CD4-positive, alpha-beta T cell (primary cell): ENCODE measurements at regions not wholly inside any gene's neighbourhood (a gene's known extent, or its start where the extent isn't known, plus 50 kb on each side); places are given as distances from the start of the nearest gene placed in this dataset.

Experiments used
- ATAC-seq: fragments of 200-7000 bp; cut with Tn5 transposase; one replicate; pipeline ENCODE4 v1.10.0; 2022; ENCODE audit warnings: mild to moderate bottlenecking; ENCODE audit not compliant: poor library complexity
- CTCF ChIA-PET: fragments of 350-600 bp; sonication (Branson Sonifier 250); formaldehyde crosslinking; loops from one replicate; lab custom pipeline; 2021; ENCODE audit warnings: antibody characterized with exemption, inconsistent platforms; lab: Charles Lee
- POLR2A ChIA-PET: fragments of 350-600 bp; sonication (Branson Sonifier 250); formaldehyde crosslinking; loops from one replicate; lab custom pipeline; 2021; ENCODE audit warnings: antibody characterized with exemption, inconsistent platforms; lab: Charles Lee
- DNase-seq, 14 experiments: peaks; one replicate each; pipeline ENCODE4 v3.0.0-alpha.2; 2013 to 2020; ENCODE audit warnings: mixed read lengths in 2 of 14
- H3K27ac ChIP-seq, 2 donors: one replicate each; pipeline versions ENCODE4 v1.5.1 to v1.7.0; 2013; ENCODE audit warnings: low read length in 2 of 2, low read depth in 1 of 2, mild to moderate bottlenecking in 1 of 2
- H3K27me3 ChIP-seq, 2 experiments: 1 replicate in 1 of 2; 2 replicates in 1 of 2; pipeline versions ENCODE4 v1.6.1 to v1.7.0; 2013; ENCODE audit warnings: low read length in 2 of 2, control low read depth in 1 of 2, mild to moderate bottlenecking in 1 of 2, moderate library complexity in 1 of 2; ENCODE audit not compliant: insufficient read depth in 2 of 2, control insufficient read depth in 1 of 2
- H3K36me3 ChIP-seq: one replicate; pipeline ENCODE4 v1.6.1; 2013; ENCODE audit warnings: low read length, control low read depth; ENCODE audit not compliant: insufficient read depth
- H3K4me1 ChIP-seq: one replicate; pipeline ENCODE4 v1.6.1; 2013; ENCODE audit warnings: low read length, control low read depth; ENCODE audit not compliant: insufficient read depth
- H3K4me3 ChIP-seq: one replicate; pipeline ENCODE4 v1.5.1; 2013; ENCODE audit warnings: mild to moderate bottlenecking, low read length, moderate library complexity
- H3K9me3 ChIP-seq, 2 experiments: 1 replicate in 1 of 2; 2 replicates in 1 of 2; pipeline versions ENCODE4 v1.6.1 to v1.7.0; 2013; ENCODE audit warnings: low read length in 2 of 2, mild to moderate bottlenecking in 2 of 2, control low read depth in 1 of 2, moderate library complexity in 1 of 2; ENCODE audit not compliant: control insufficient read depth in 1 of 2, insufficient read depth in 1 of 2
- H3K27ac Mint-ChIP-seq: one replicate; pipeline ENCODE4 v1.8.0; 2020; ENCODE audit warnings: mixed read lengths
- H3K27me3 Mint-ChIP-seq: one replicate; pipeline ENCODE4 v1.8.0; 2021; ENCODE audit warnings: mixed read lengths
- H3K36me3 Mint-ChIP-seq: one replicate; pipeline ENCODE4 v1.8.0; 2021; ENCODE audit warnings: low read depth, mixed read lengths
- H3K4me1 Mint-ChIP-seq: one replicate; pipeline ENCODE4 v1.8.0; 2021; ENCODE audit warnings: low read depth, mixed read lengths
- H3K4me3 Mint-ChIP-seq: one replicate; pipeline ENCODE4 v1.8.0; 2020; ENCODE audit warnings: mild to moderate bottlenecking, mixed read lengths
- H3K9me3 Mint-ChIP-seq: one replicate; pipeline ENCODE4 v1.8.0; 2020; ENCODE audit warnings: mixed read lengths
- CTCF ChIP-seq: fragments of 200-600 bp; IDR thresholded peaks from one replicate; pipeline ENCODE4 v1.8.0; 2022; ENCODE audit warnings: antibody characterized with exemption, mild to moderate bottlenecking
- intact Hi-C, 2 experiments: fragments of 100-400 bp; cut with DNase I in 1 of 2; cut with micrococcal nuclease in 1 of 2; formaldehyde crosslinking; loops; one replicate each; pipeline versions ENCODE4 v1.15.1 to v1.9.0; 2023 to 2025; cut with DNase I, micrococcal nuclease

- Histone ChIP-seq H3K27me3 (no peaks in the 10 kb centered on the region), H3K27ac (no peak overlapping the region), H3K9me3 (peaks cover 0 to 6% of the 10 kb centered on the region in 2 experiments), H3K4me1 (no peaks in the 10 kb centered on the region), H3K36me3 (no peaks in the 10 kb centered on the region), H3K4me3 (no peak overlapping the region)
- no peak for TF ChIP-seq CTCF
- ChIA-PET CTCF (no interaction called here), POLR2A (no interaction called here)
- Mint-ChIP-seq H3K4me1 (no peaks in the 10 kb centered on the region), H3K36me3 (no peaks in the 10 kb centered on the region), H3K4me3 (no peak overlapping the region), H3K27ac (no peak overlapping the region), H3K9me3 (peaks cover 20% of the 10 kb centered on the region), H3K27me3 (no peaks in the 10 kb centered on the region)
- intact Hi-C loops: no loop called here
- ATAC-seq (no peak), DNase-seq (no peak)
Observed at GRCh38 chr3:74559261-74559660, 55.2 kb downstream of the CNTN3 start.

- H3K27ac Mint-ChIP-seq: no peak overlapping the region
- no peaks in the 10 kb centered on the region for H3K4me1 ChIP-seq
- H3K4me3 ChIP-seq: no peak overlapping the region
- peaks cover 0 to 8% of the 10 kb centered on the region in 2 experiments for H3K9me3 ChIP-seq
- POLR2A ChIA-PET: no interaction called here
- H3K27me3 ChIP-seq: no peaks in the 10 kb centered on the region
- no peaks in the 10 kb centered on the region for H3K27me3 Mint-ChIP-seq
- DNase-seq (no peak), ATAC-seq (no peak)
- no peaks in the 10 kb centered on the region for H3K36me3 Mint-ChIP-seq
- no peaks in the 10 kb centered on the region for H3K4me1 Mint-ChIP-seq
- H3K27ac ChIP-seq: no peak overlapping the region
- intact Hi-C loops: no loop called here
- CTCF ChIA-PET: no interaction called here
- no peaks in the 10 kb centered on the region for H3K36me3 ChIP-seq
- TF ChIP-seq CTCF: no peak
- peaks cover 18% of the 10 kb centered on the region for H3K9me3 Mint-ChIP-seq
- H3K4me3 Mint-ChIP-seq: no peak overlapping the region
Observed at GRCh38 chr3:74550686-74551085, 63.8 kb downstream of the CNTN3 start.

GRCh38 chr3:74546426-74546825, 68.0 kb downstream of the CNTN3 start:
- intact Hi-C loops: no loop called here
- POLR2A ChIA-PET: no interaction called here

More at GRCh38 chr3:74546426-74546825, 68.0 kb downstream of the CNTN3 start:
- no peaks in the 10 kb centered on the region for H3K27me3 ChIP-seq
- TF ChIP-seq CTCF: no peak
- Mint-ChIP-seq H3K27ac (no peak overlapping the region), H3K9me3 (peaks cover 10% of the 10 kb centered on the region), H3K4me1 (no peaks in the 10 kb centered on the region), H3K27me3 (no peaks in the 10 kb centered on the region), H3K4me3 (no peak overlapping the region), H3K36me3 (no peaks in the 10 kb centered on the region)
- CTCF ChIA-PET: no interaction called here
- peaks cover 0 to 7% of the 10 kb centered on the region in 2 experiments for H3K9me3 ChIP-seq
- H3K27ac ChIP-seq: no peak overlapping the region
- no peak overlapping the region for H3K4me3 ChIP-seq
- H3K4me1 ChIP-seq: no peaks in the 10 kb centered on the region
- ATAC-seq (no peak), DNase-seq (no peak)
- no peaks in the 10 kb centered on the region for H3K36me3 ChIP-seq
